ENCODE measurements at regions not wholly inside any gene's neighbourhood (a gene's known extent, or its start where the extent isn't known, plus 50 kb on each side); places are given as distances from the start of the nearest gene placed in this dataset.

- in situ Hi-C loops (cut with HindIII; ENCODE audit: low sequenced_read_pairs), result loop anchor here (10.0 kb wide), 2 partner anchors 58 to 92 kb away; partner anchors contain the start of gene RIPK4
Observed at GRCh38 chr21:41672543-41672915, 94.3 kb downstream of the RIPK4 start.

- in situ Hi-C loops (cut with HindIII; ENCODE audit: low sequenced_read_pairs), result loop anchor here (10.0 kb wide), 2 partner anchors 57 to 93 kb away; partner anchors contain the start of gene RIPK4
Observed at GRCh38 chr21:41671859-41672542, 94.9 kb downstream of the RIPK4 start.

GRCh38 chr21:41671212-41671762 lies 95.6 kb downstream of the RIPK4 start:
- in situ Hi-C loops (cut with HindIII; ENCODE audit: low sequenced_read_pairs), result loop anchor here (10.0 kb wide), 2 partner anchors 56 to 94 kb away; partner anchors contain the start of gene RIPK4

- in situ Hi-C loops (cut with HindIII; ENCODE audit: low sequenced_read_pairs), result loop anchor here (10.0 kb wide), 2 partner anchors 55 to 95 kb away; partner anchors contain the start of gene RIPK4
Observed at GRCh38 chr21:41670056-41670805, 96.6 kb downstream of the RIPK4 start.

- in situ Hi-C loops (cut with HindIII; ENCODE audit: low sequenced_read_pairs), result no loop called here
Observed at GRCh38 chr21:41669533-41669830, 97.4 kb downstream of the RIPK4 start.

GRCh38 chr21:41668686-41669532 lies 97.9 kb downstream of the RIPK4 start:
- in situ Hi-C loops (cut with HindIII; ENCODE audit: low sequenced_read_pairs), result no loop called here

GRCh38 chr21:41668051-41668541 lies 98.8 kb downstream of the RIPK4 start:
- in situ Hi-C loops (cut with HindIII; ENCODE audit: low sequenced_read_pairs), result no loop called here

- in situ Hi-C loops (cut with HindIII; ENCODE audit: low sequenced_read_pairs), result no loop called here
Observed at GRCh38 chr21:41667136-41667535, 99.7 kb downstream of the RIPK4 start.

- in situ Hi-C loops (cut with HindIII; ENCODE audit: low sequenced_read_pairs), result no loop called here
Observed at GRCh38 chr21:41666641-41667081, 100.2 kb downstream of the RIPK4 start.

- in situ Hi-C loops (cut with HindIII; ENCODE audit: low sequenced_read_pairs), result no loop called here
Observed at GRCh38 chr21:41665766-41666595, 100.9 kb downstream of the RIPK4 start.

- in situ Hi-C loops (cut with HindIII; ENCODE audit: low sequenced_read_pairs), result no loop called here
Observed at GRCh38 chr21:41664881-41665765, 101.7 kb downstream of the RIPK4 start.

GRCh38 chr21:41663805-41664788 lies 102.8 kb downstream of the RIPK4 start:
- in situ Hi-C loops (cut with HindIII; ENCODE audit: low sequenced_read_pairs), result no loop called here

- in situ Hi-C loops (cut with HindIII; ENCODE audit: low sequenced_read_pairs), result no loop called here
Observed at GRCh38 chr21:41662761-41663160, 104.1 kb downstream of the RIPK4 start.

- in situ Hi-C loops (cut with HindIII; ENCODE audit: low sequenced_read_pairs), result no loop called here
Observed at GRCh38 chr21:41662161-41662560, 104.7 kb downstream of the RIPK4 start.

GRCh38 chr21:41660748-41661147 lies 106.1 kb downstream of the RIPK4 start:
- in situ Hi-C loops (cut with HindIII; ENCODE audit: low sequenced_read_pairs), result no loop called here

GRCh38 chr21:41659791-41660560 lies 106.9 kb downstream of the RIPK4 start:
- in situ Hi-C loops (cut with HindIII; ENCODE audit: low sequenced_read_pairs), result no loop called here

GRCh38 chr21:41656946-41657525 lies 109.8 kb downstream of the RIPK4 start:
- in situ Hi-C loops (cut with HindIII; ENCODE audit: low sequenced_read_pairs), result no loop called here

Measured in DLD1 (cell line).